Fibroblast of skin of left quadriceps (primary cell): ENCODE measurements at regions not wholly inside any gene's neighbourhood (a gene's known extent, or its start where the extent isn't known, plus 50 kb on each side); places are given as distances from the start of the nearest gene placed in this dataset.

Source experiments
- DNase-seq, 2 experiments: peaks; one replicate each; pipeline ENCODE4 v3.0.0-alpha.2; 2013; ENCODE audit warnings: low read depth in 2 of 2

GRCh38 chr4:45646885-45647590 lies 476.8 kb downstream of the GABRG1 start:
- DNase-seq: no peak

DNA sequence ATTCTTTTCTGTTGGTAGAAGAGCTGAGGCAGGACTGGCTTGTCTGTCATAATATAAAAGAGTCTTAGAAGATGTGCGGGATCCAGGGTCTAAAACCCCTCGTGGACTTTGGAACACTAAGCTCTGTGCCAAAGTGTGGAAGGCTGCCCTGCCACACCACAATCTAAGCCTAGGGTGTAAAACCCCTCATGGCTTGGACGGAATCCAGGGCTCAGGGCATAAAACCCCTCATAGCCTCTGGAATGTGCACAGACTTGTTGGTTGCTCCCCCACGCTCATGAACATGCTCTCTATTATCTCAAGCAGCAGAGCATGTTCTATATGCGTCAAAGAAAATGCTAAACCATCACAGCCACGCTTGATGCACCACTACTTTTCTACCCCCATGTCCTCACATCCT lies 483.6 kb downstream of the GABRG1 start:
- no peak for DNase-seq

GRCh38 chr4:45638641-45639040 lies 485.2 kb downstream of the GABRG1 start:
- no peak for DNase-seq

DNA sequence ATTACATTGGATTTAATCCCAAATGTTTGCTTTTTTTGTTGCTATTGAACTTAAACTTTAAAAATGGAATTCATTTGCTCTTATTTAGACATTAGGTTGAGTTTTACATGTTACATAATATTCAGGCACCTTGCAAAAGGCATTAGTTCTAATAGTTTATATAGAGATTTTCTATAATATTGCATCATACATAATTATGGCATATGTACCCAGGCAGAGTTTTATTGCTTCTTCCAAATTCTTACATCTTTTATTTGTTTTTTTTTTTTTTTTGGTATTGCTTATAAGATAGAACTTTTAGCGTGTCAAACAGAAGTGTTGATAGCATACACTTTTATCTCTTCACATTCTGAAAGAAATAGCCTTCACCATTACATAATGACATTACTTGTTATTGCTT lies 487.7 kb downstream of the GABRG1 start:
- DNase-seq: no peak

- DNase-seq: no peak
Measured at GRCh38 chr4:45629717-45630116, 494.1 kb downstream of the GABRG1 start.

GRCh38 chr4:45621971-45622370 lies 501.9 kb downstream of the GABRG1 start:
- no peak for DNase-seq

DNA sequence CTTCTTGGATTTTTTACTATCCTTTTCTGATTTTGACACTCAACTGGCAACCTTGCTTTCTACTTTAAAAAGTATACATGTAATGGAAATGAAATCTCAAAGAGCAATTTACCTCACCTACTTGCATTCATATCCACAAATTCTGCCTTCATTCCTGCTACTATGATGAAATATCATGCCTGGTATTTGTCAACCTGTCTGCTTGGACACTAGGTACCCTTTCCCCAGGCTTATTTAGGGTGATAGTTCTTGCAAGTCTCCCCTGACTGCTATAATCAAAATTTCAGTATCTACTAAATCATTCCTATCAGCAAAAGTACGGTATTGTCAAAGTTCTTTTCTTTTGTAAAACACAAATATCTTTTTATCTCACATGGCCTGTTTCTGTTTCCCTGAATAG lies 503.0 kb downstream of the GABRG1 start:
- DNase-seq: no peak

DNA sequence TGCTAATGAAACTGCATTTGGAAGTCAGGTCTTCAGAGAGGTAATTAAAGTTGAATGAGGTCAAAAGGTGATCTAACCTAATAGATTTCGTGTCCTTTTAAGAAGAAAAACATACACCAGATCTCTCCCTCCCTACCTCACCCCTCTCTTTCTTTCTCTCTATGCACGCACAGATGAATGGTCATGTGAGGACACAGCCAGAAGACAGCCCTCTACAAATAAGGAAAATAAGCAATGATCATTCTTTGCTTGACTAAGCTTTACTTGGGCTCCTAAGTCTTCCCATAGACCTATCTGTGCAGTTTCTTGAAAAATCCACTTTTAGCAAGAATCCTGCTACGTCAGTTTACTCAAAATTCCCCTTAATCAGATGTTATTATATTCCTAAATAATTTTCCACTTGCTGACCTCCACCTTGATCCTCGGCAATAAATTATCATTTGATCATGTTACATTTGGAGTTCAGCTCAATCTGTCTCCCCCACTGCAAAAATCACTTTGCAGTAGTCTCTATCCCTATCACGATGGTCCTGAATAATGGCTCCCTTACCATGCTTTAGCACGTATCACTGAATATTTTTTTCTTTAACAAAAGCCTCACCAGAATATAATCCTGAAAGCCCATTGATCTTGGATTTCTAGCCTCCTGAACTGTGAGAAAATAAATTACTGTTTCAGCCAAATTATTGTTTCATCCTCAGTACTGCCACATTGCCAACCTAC lies 527.3 kb downstream of the GABRG1 start:
- DNase-seq: no peak

DNA sequence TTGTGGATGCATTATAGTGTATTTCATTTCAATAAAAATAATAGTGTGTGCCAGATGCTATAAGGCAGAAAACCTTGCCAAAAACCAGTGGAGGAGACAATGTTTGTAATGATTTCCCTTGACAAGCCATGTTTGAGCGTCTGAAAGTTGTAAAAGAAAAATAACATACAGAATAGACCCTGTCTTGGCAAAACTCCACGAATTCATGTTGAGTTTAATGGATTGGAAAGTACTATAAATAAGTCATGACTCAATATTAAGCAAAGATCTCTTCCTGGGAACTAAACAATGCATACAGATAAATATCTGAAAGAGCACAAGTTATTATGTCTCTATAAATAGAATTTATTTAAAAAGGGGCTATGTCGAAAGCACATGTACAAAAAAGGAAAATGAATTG lies 543.5 kb downstream of the GABRG1 start:
- DNase-seq: no peak

- DNase-seq: no peak
Measured at GRCh38 chr4:45578874-45579273, 545.0 kb downstream of the GABRG1 start.

GRCh38 chr4:45576275-45576674 lies 547.6 kb downstream of the GABRG1 start:
- no peak for DNase-seq

- DNase-seq: no peak
Measured at GRCh38 chr4:45569619-45570018, 554.2 kb downstream of the GABRG1 start.

DNA sequence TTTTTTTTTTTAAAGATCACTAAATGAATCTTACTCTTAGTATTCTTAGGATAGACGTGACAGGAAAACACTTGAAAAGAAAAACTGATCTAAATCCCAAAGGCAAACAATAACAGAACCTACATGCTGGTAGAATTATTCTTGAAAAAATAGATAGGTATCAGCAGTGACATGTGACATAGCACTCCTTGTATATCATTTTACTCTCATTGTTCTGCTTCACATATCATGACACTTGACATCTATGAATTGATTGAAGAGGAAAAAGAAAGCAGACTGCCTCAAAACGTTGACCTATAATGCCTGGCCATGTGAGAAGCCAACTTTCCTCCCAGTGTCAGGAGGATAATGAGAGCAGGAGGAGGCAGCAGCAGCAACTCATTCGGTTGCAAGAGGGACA lies 555.2 kb downstream of the GABRG1 start:
- no peak for DNase-seq

DNA sequence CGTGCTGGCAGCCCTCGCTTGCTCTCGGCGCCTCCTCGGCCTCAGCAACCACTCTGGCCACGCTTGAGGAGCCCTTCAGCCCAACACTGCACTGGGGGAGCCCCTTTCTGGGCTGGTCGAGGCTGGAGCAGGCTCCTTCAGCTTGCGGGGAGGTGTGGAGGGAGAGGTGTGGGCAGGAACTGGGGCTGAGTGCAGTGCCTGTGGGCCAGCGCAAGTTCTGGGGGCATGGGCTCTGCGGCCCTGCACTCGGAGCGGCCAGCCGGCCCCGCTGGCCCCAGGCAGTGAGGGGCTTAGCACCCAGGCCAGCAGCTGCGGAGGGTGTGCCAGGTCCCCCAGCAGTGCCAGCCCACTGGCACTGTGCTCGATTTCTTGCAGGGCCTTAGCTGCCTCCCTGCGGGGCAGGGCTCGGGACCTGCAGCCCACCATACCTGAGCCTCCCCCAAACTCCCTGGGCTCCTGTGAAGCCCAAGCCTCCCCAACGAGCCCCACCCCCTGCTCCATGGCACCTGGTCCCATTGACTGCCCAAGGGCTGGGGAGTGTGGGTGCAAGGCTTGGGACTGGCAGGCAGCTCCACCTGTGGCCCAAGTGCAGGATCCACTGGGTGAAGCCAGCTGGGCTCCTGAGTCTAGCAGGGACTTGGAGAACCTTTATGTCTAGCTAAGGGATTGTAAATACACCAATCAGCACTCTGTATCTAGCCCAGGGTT lies 556.8 kb downstream of the GABRG1 start:
- no peak for DNase-seq

DNA sequence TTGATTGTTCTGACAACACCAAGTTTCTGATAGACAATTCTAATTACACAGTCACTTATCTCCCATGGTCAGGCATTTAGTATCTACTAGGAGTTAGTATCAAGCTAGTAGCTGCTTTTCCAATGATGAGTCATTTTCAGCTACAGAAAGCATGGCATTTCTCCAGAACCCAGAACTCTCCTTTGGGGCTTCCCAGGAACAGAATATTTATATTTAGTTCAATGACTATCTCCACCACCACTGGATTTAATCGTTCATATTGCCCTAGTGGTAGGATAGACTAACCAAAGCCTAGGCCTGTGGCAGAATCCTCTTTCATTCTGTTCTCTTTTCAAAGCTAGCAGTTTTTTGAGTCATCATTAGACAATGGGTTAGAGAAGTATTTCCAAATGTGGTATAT lies 569.4 kb downstream of the GABRG1 start:
- peak in 1 of 2 experiments; percentile 0 for DNase-seq

DNA sequence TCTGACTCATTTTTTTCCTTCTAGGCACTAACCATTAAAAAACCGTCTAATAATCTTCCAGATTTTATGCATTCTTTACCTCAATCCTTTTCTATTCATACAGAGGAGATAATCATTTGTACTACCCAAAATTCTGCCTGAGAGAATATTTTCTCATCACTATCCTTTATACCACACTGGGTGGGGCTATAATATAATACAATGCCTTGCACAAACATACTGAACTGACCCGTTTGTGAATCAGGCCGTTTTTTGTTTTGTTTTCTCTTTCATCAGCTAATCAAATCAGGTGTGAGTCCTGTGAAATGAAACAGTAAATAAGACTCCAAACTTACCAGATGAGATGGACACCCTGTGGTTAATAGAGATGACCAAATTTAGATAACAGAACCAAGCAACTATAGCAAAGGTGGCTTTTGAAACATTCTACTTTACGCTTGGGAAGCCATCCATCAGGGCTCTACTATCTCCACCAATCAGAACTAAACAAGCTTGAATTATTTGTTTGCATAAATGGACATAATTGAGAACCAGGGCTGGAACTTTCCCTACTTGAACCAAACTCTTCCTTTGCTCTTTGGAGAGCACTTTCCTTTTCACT lies 573.0 kb downstream of the GABRG1 start:
- no peak for DNase-seq

DNA sequence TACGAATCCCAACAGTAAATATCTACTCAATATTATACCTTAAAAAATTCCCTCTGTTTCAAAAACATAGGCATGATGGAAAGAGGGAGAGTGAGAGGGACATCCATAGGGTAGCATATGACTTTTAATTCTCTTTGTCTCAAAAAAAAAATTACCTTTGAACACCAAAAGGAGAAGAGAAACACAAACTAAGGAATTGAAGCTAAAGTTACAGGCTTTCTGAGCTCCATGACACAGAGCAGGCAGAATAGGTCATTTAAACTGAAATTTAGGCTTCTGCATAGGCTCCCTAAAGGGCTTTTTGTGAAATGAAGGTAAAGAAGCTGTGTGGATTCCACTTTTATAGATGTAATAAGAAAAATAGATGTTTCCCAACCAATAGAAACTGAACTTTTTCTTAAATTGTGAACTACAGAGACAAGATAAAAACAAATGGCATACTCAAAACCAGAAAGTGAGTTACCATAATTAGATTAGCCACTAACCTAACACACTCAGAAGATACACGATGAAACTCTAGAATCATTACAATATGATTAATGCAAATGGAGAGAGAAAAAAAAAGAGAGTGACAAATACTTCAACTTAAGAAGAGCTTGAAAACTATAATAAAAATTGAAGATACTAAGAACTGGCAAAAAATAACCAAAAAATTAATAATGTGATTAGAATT lies 584.6 kb downstream of the GABRG1 start:
- DNase-seq: no peak

DNA sequence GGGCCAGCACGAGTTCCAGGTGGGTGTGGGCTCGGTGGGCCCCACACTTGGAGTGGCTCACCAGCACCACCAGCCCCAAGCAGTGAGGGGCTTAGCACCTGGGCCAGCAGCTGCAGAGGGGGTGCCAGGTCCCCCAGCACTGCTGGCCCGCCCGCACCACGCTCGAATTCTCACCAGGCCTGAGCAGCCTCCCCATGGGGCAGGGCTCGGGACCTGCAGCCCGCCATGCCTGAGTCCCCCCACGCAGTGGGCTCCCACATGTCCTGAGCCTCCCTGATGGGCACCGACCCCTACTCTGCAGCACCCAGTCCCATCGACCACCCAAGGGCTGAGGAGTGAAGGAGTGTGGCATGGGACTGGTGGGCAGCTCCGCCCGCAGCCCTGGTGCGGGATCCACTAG lies 593.4 kb downstream of the GABRG1 start:
- DNase-seq: no peak

DNA sequence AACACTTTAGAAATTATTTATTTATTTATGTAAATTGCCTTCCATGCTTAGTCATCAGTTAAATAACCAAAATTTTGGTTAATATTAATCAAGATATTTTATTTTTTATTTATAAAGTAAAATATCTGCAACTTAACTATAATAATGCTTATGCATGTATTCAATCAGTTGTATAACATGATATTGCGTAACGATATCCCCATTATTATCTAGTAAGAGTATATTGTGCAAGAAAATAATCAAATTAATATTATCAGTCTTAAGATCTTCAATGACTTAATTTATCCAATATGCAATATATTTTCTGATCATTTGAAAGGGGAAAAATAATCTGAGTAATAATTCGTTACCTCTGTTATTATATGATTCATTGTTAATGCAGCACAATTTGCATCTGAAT lies 596.7 kb downstream of the GABRG1 start:
- no peak for DNase-seq

- DNase-seq: no peak
Measured at GRCh38 chr4:45518832-45519231, 605.0 kb downstream of the GABRG1 start.

DNA sequence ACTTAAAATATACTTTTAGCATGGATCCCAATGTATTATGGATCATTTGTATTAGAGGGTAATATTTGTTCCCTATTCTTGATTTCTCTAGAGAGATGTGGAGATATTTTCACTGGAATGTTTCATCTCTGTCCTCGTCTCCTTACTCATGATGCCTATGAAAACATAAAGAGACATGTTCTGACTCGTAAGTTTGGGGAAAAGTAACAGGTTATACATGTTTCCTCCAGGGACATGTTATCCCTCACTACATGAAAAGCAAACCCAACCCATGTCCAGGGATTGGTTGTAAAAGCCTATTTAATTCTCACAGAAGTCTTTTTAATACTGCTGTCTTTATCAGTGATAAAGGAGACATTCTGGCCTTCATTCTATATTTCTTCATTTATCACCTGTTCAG lies 621.4 kb downstream of the GABRG1 start:
- DNase-seq: no peak

- DNase-seq: no peak
Measured at GRCh38 chr4:45484740-45485139, 639.1 kb downstream of the GABRG1 start.
